Thyroid gland (tissue), 4 donors: ENCODE measurements at regions not wholly inside any gene's neighbourhood (a gene's known extent, or its start where the extent isn't known, plus 50 kb on each side); places are given as distances from the start of the nearest gene placed in this dataset.
A peak's percentile ranks its signal among the peaks of the same experiment; 100 is the strongest.

Experiments used
- DNase-seq, 2 donors: peaks; one replicate each; pipeline ENCODE4 v3.0.0-alpha.2; 2019
- H3K27ac ChIP-seq, 3 donors: fragments of 200-600 bp; sonication (generic); 1 replicate in 2 of 3; 2 replicates in 1 of 3; pipeline ENCODE4 v1.5.1; 2016 to 2019; ENCODE audit warnings: mild to moderate bottlenecking in 1 of 3, moderate library complexity in 1 of 3
- H3K27me3 ChIP-seq: fragments of 200-600 bp; sonication (generic); one replicate; pipeline ENCODE4 v1.5.1; 2019
- H3K36me3 ChIP-seq, 2 donors: fragments of 200-600 bp; sonication (generic); one replicate each; pipeline ENCODE4 v1.5.1; 2016 to 2019
- H3K4me1 ChIP-seq, 2 donors: fragments of 200-600 bp; sonication (generic); one replicate each; pipeline ENCODE4 v1.5.1; 2017 to 2019
- H3K4me3 ChIP-seq, 3 donors: fragments of 200-600 bp; sonication (generic); replicated peaks in 1 of 3; 1 replicate in 2 of 3; 2 replicates in 1 of 3; pipeline ENCODE4 v1.5.1; 2016; ENCODE audit warnings: mild to moderate bottlenecking in 1 of 3
- H3K9me3 ChIP-seq: fragments of 200-600 bp; sonication (generic); one replicate; pipeline ENCODE4 v1.5.1; 2017
- POLR2A ChIP-seq, 2 donors: fragments of 450-650 bp; IDR thresholded peaks; one replicate each; pipeline ENCODE4 v1.6.1; 2017; ENCODE audit warnings: antibody characterized with exemption in 2 of 2, mild to moderate bottlenecking in 2 of 2, moderate library complexity in 1 of 2
- WGBS, 2 donors: methylation state at CpG; one replicate each; pipeline ENCODE4 v1.1.5; 2017; 5-methylcytosine and 5-hydroxymethylcytosine counted together
- intact Hi-C: fragments of 100-400 bp; cut with DNase I; formaldehyde crosslinking; loops from one replicate; pipeline ENCODE4 v1.15.1; 2023
- TF ChIP-seq, protein P1 (sequence below), 6 experiments: fragments of 200-600 bp in 3 of 6; fragments of 450-650 bp in 3 of 6; sonication (generic) in 3 of 6; IDR thresholded peaks; one replicate each; pipeline ENCODE4 v1.5.1; 2016 to 2019; ENCODE audit warnings: antibody characterized with exemption in 6 of 6, mild to moderate bottlenecking in 2 of 6, inconsistent platforms in 1 of 6, moderate library complexity in 1 of 6

DNA sequence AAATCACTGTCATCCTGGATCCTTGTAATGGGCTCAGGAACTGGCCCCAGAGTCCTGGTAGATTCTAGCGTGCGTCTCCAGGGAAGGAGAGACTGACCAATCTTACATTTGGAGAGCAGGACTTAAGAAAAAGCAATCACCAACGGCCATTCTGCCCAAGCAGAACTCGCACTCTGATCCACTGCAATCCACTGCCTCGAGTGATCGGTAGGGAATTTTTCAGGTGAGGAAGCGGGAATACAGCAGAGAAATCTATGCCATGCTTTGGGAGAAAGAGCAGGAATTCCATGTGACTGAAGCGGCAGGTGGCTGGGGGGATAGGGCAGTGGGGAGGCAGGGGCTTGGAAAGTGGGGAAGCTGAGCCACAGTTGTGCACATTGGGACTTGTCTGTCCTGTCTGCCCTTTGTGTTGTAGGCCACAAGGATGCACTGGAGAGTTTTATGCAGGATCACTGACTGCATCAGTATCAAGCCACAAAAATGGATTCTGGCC, 143.9 kb upstream of the HS3ST2 start:
- H3K27ac ChIP-seq = no peak overlapping the region
- H3K27me3 ChIP-seq = no peaks in the 10 kb centered on the region
- intact Hi-C loops = loop anchor here (10.0 kb wide), 1 partner anchor 1095 kb away; no protein-coding TSS in a partner anchor
- no peak for DNase-seq
- no peak for TF ChIP-seq POLR2A (IDR thresholded peaks at IDR 0.05)
- TF ChIP-seq, protein P1, sequence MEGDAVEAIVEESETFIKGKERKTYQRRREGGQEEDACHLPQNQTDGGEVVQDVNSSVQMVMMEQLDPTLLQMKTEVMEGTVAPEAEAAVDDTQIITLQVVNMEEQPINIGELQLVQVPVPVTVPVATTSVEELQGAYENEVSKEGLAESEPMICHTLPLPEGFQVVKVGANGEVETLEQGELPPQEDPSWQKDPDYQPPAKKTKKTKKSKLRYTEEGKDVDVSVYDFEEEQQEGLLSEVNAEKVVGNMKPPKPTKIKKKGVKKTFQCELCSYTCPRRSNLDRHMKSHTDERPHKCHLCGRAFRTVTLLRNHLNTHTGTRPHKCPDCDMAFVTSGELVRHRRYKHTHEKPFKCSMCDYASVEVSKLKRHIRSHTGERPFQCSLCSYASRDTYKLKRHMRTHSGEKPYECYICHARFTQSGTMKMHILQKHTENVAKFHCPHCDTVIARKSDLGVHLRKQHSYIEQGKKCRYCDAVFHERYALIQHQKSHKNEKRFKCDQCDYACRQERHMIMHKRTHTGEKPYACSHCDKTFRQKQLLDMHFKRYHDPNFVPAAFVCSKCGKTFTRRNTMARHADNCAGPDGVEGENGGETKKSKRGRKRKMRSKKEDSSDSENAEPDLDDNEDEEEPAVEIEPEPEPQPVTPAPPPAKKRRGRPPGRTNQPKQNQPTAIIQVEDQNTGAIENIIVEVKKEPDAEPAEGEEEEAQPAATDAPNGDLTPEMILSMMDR (IDR thresholded peaks at IDR 0.05) = no peak
- no peaks in the 10 kb centered on the region for H3K4me1 ChIP-seq
- no peaks in the 10 kb centered on the region for H3K36me3 ChIP-seq
- no peak overlapping the region for H3K4me3 ChIP-seq
- no peaks in the 10 kb centered on the region for H3K9me3 ChIP-seq
- WGBS, 2 donors = 94 to 95% methylated on average over 8 of the region's 8 CpGs

DNA sequence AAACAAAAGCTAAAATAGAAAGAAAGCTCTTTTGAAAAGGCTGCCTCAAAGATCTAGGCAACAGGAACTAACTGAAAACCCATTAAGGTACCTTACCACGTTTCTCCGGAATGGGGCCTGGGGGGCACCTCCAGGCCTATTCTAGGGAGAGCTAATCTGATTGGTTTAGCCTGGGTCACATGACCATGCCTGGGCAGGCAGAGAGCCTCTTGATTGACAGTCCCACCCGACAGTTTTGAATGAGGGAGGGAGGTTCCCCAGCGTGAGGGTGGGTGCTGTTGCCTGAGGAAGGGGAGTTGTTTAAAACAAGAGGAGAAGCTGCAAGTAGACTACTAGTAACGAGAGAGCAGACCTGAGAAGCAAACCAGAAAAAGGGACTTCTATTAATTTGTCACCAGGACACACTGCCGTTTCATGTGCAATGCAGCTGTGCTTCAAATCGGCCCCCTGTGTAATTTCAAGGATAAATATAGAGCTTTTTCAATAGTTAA, 143.4 kb upstream of the HS3ST2 start:
- Histone ChIP-seq H3K27me3 (no peaks in the 10 kb centered on the region), H3K36me3 (no peaks in the 10 kb centered on the region), H3K4me1 (no peaks in the 10 kb centered on the region), H3K4me3 (no peak overlapping the region), H3K27ac (no peak overlapping the region), H3K9me3 (no peaks in the 10 kb centered on the region)
- 31 to 34% methylated on average over 7 of the region's 7 CpGs for WGBS, 2 donors
- no peak for TF ChIP-seq POLR2A (IDR thresholded peaks at IDR 0.05)
- TF ChIP-seq, protein P1 (IDR thresholded peaks at IDR 0.05) = no peak
- intact Hi-C loops = loop anchor here (10.0 kb wide), 1 partner anchor 1096 kb away; no protein-coding TSS in a partner anchor
- DNase-seq = peak in 1 of 2 donors; percentile 10

DNA sequence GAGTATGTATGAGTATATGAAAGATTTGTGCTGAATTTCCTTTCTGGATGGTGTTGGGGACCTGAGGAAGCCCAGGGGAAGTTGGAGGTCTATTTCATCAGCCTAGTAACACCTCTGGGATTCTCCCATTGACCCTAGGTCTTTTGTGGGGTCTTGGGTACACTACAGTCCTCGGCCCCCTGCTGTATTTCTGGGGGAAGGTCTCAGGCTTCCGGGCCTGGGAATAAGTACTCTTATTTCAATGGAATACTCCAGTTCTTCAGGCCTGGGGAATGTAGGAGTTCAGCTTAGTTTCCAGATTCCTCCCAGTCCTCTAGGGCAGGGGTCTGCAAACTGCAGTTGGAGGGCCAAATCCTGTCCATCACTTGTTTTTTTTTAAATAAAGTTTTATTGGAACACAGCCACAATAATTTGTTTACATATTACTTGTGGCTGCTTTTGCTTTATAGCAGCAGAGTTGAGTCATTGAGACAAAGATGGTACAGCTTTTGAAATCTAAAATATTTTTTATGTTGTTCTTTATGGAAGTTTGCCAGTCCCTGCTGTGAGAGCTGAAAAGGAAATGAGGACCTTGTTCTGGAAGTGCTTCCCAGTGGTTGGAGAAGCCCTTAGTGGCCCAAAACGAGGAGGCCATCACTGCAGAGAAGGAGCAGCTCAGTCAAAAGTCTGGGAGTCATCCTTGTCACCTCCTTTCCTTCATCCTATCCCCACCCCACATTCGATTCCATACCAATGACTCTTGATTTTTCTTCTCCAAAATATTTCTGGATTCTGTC, 142.5 kb upstream of the HS3ST2 start:
- H3K4me1 ChIP-seq = no peaks in the 10 kb centered on the region
- no peak overlapping the region for H3K27ac ChIP-seq
- WGBS, 2 donors = 62 to 77% methylated on average over 4 of the region's 4 CpGs
- TF ChIP-seq POLR2A (IDR thresholded peaks at IDR 0.05) = no peak
- TF ChIP-seq, protein P1 (IDR thresholded peaks at IDR 0.05) = no peak
- H3K4me3 ChIP-seq = no peak overlapping the region
- H3K9me3 ChIP-seq = no peaks in the 10 kb centered on the region
- no peak for DNase-seq
- H3K36me3 ChIP-seq = no peaks in the 10 kb centered on the region
- intact Hi-C loops = loop anchor here (10.0 kb wide), 1 partner anchor 1097 kb away; no protein-coding TSS in a partner anchor
- H3K27me3 ChIP-seq = no peaks in the 10 kb centered on the region

DNA sequence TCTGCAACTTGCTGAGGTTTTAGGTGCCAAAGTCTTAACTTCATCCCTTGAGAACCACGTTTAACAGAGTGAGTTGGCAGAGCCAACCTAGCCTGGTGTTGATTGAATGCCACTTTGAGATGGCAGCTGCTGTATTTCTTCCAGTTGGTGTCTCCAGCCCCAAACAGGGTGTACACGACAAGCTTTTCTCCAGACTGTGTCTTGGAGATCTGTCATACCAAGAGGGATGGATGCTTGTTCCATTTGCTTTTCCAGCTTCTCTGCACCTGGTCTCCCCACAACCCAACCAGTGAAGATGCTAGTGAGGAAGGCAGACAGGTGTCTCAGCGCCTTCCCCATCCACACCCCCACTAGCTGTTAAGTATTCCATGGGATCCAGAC, 141.1 kb upstream of the HS3ST2 start:
- WGBS, 2 donors = 77 to 84% methylated on average over 3 of the region's 3 CpGs
- intact Hi-C loops = loop anchor here (10.0 kb wide), 1 partner anchor 1098 kb away; no protein-coding TSS in a partner anchor
- no peak overlapping the region for H3K27ac ChIP-seq
- DNase-seq = no peak
- H3K27me3 ChIP-seq = no peaks in the 10 kb centered on the region
- no peak overlapping the region for H3K4me3 ChIP-seq
- H3K4me1 ChIP-seq = no peaks in the 10 kb centered on the region
- H3K36me3 ChIP-seq = no peaks in the 10 kb centered on the region
- TF ChIP-seq, protein P1 (IDR thresholded peaks at IDR 0.05) = no peak
- TF ChIP-seq POLR2A (IDR thresholded peaks at IDR 0.05) = no peak
- no peaks in the 10 kb centered on the region for H3K9me3 ChIP-seq

DNA sequence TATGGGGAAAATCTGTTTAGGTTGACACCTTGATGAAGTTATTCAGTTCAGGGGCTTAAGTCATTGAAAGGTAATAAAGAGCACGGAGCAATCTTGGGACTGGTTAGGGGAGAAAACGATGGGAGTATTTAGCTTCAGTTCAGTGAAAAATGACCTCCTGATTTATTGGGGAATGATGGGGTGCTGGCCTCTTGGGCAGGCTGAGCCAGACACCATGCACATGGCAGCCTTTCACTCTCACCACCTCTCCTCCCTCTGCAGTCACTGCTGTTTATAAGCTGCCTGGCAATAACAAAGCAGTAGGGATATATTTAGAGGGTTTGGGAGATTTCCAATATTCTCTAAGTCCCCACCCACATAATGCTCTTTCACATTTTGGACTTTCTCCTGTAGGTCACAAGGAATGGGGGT, 140.5 kb upstream of the HS3ST2 start:
- Histone ChIP-seq H3K9me3 (no peaks in the 10 kb centered on the region), H3K27ac (no peak overlapping the region), H3K36me3 (no peaks in the 10 kb centered on the region), H3K27me3 (no peaks in the 10 kb centered on the region), H3K4me1 (no peaks in the 10 kb centered on the region), H3K4me3 (no peak overlapping the region)
- intact Hi-C loops = loop anchor here (10.0 kb wide), 1 partner anchor 1099 kb away; no protein-coding TSS in a partner anchor
- 75 to 78% methylated on average over 2 of the region's 2 CpGs for WGBS, 2 donors
- no peak for DNase-seq
- TF ChIP-seq, protein P1 (IDR thresholded peaks at IDR 0.05) = no peak
- TF ChIP-seq POLR2A (IDR thresholded peaks at IDR 0.05) = no peak
